ENCODE measurements at regions not wholly inside any gene's neighbourhood (a gene's known extent, or its start where the extent isn't known, plus 50 kb on each side); places are given as distances from the start of the nearest gene placed in this dataset.

- Histone ChIP-seq H3K27ac (ENCODE audit: control insufficient read depth, insufficient read depth, low read length) (no peak overlapping the region), H2AFZ (ENCODE audit: control insufficient read depth, low read length) (no peak overlapping the region), H3K4me3 (ENCODE audit: control insufficient read depth in 2 of 3, extremely low read depth in 1 of 3, insufficient read depth in 2 of 3, low read depth in 1 of 3, low read length in 3 of 3) (no peak overlapping the region), H4K20me1 (ENCODE audit: control insufficient read depth, extremely low read depth, insufficient read depth, low read length) (no peaks in the 10 kb centered on the region), H3K79me2 (ENCODE audit: control insufficient read depth, insufficient read depth, low read length) (no peaks in the 10 kb centered on the region), H3K4me1 (ENCODE audit: control insufficient read depth, extremely low read depth, insufficient read depth, low read length) (peaks cover 11% of the 10 kb centered on the region), H3K36me3 (ENCODE audit: control insufficient read depth in 2 of 2, extremely low read depth in 1 of 2, insufficient read depth in 2 of 2, low read length in 2 of 2) (no peaks in the 10 kb centered on the region), H3K9me3 (ENCODE audit: control insufficient read depth, low read depth, low read length) (no peaks in the 10 kb centered on the region), H3K9ac (ENCODE audit: control insufficient read depth, extremely low read depth, insufficient read depth, low read length) (no peak overlapping the region), H3K27me3 (ENCODE audit: control insufficient read depth, extremely low read depth, insufficient read depth, low read length) (no peaks in the 10 kb centered on the region), H3K9me1 (ENCODE audit: control insufficient read depth, extremely low read depth, insufficient read depth, low read length) (no peaks in the 10 kb centered on the region), H3K4me2 (ENCODE audit: control insufficient read depth, extremely low read depth, insufficient read depth, low read depth, low read length) (no peak overlapping the region)
- dilution Hi-C loops (cut with MboI; ENCODE audit: extremely low pct_ligation_motif_present, low sequenced_read_pairs): no loop called here
- FAIRE-seq (no peak), DNase-seq (ENCODE audit: low read depth, low spot score) (no peak)
- TF ChIP-seq EZH2 (IDR thresholded peaks at IDR 0.05; ENCODE audit: low read length) (no peak), CTCF (optimal IDR thresholded peaks at IDR 0.05 in 1 of 3, IDR thresholded peaks at IDR 0.05 in 1 of 3, conservative IDR thresholded peaks at IDR 0.05 in 1 of 3; ENCODE audit: extremely low read depth in 1 of 3, insufficient read depth in 2 of 3, low read length in 3 of 3) (no peak)
Observed at GRCh38 chr13:30848332-30849027, 57.6 kb upstream of the MEDAG start.

- TF ChIP-seq EZH2 (IDR thresholded peaks at IDR 0.05; ENCODE audit: low read length) (no peak), CTCF (optimal IDR thresholded peaks at IDR 0.05 in 1 of 3, IDR thresholded peaks at IDR 0.05 in 1 of 3, conservative IDR thresholded peaks at IDR 0.05 in 1 of 3; ENCODE audit: extremely low read depth in 1 of 3, insufficient read depth in 2 of 3, low read length in 3 of 3) (no peak)
- Histone ChIP-seq H3K9ac (ENCODE audit: control insufficient read depth, extremely low read depth, insufficient read depth, low read length) (no peak overlapping the region), H3K4me1 (ENCODE audit: control insufficient read depth, extremely low read depth, insufficient read depth, low read length) (peaks cover 11% of the 10 kb centered on the region), H3K27ac (ENCODE audit: control insufficient read depth, insufficient read depth, low read length) (no peak overlapping the region), H3K4me2 (ENCODE audit: control insufficient read depth, extremely low read depth, insufficient read depth, low read depth, low read length) (no peak overlapping the region), H3K4me3 (ENCODE audit: control insufficient read depth in 2 of 3, extremely low read depth in 1 of 3, insufficient read depth in 2 of 3, low read depth in 1 of 3, low read length in 3 of 3) (no peak overlapping the region), H3K9me3 (ENCODE audit: control insufficient read depth, low read depth, low read length) (no peaks in the 10 kb centered on the region), H3K27me3 (ENCODE audit: control insufficient read depth, extremely low read depth, insufficient read depth, low read length) (no peaks in the 10 kb centered on the region), H3K36me3 (ENCODE audit: control insufficient read depth in 2 of 2, extremely low read depth in 1 of 2, insufficient read depth in 2 of 2, low read length in 2 of 2) (no peaks in the 10 kb centered on the region), H4K20me1 (ENCODE audit: control insufficient read depth, extremely low read depth, insufficient read depth, low read length) (no peaks in the 10 kb centered on the region), H2AFZ (ENCODE audit: control insufficient read depth, low read length) (no peak overlapping the region), H3K9me1 (ENCODE audit: control insufficient read depth, extremely low read depth, insufficient read depth, low read length) (no peaks in the 10 kb centered on the region), H3K79me2 (ENCODE audit: control insufficient read depth, insufficient read depth, low read length) (no peaks in the 10 kb centered on the region)
- FAIRE-seq (no peak), DNase-seq (ENCODE audit: low read depth, low spot score) (no peak)
- dilution Hi-C loops (cut with MboI; ENCODE audit: extremely low pct_ligation_motif_present, low sequenced_read_pairs): no loop called here
Observed at GRCh38 chr13:30849611-30850010, 56.5 kb upstream of the MEDAG start.
